ENCODE measurements at regions not wholly inside any gene's neighbourhood (a gene's known extent, or its start where the extent isn't known, plus 50 kb on each side); places are given as distances from the start of the nearest gene placed in this dataset.
A peak's percentile ranks its signal among the peaks of the same experiment; 100 is the strongest.

DNA sequence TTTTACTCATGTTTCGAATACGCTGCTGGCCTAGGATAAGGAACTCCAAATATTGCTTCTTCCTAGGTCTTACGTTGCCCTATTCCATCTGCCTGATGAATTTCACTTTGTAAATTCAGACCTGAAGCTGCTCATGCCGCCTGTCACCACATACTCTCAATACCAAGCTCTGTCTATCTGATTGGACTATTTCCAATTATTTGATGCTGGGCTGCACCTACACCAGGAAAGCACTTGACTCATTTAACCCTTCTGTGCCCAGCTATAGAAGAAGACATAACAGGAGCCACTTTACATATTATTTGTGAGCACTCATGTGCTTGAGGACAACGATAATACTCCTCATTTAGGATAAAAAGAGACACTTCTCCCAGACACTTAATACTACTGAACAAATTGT is 1293.9 kb upstream of the LRRTM1 start:
- no peak for DNase-seq
- no peaks in the 10 kb centered on the region for H3K4me1 ChIP-seq
- no peaks in the 10 kb centered on the region for H3K36me3 ChIP-seq
- no peaks in the 10 kb centered on the region for H3K9me3 ChIP-seq
- H3K27ac ChIP-seq, result no peak overlapping the region
- TF ChIP-seq, protein P1, sequence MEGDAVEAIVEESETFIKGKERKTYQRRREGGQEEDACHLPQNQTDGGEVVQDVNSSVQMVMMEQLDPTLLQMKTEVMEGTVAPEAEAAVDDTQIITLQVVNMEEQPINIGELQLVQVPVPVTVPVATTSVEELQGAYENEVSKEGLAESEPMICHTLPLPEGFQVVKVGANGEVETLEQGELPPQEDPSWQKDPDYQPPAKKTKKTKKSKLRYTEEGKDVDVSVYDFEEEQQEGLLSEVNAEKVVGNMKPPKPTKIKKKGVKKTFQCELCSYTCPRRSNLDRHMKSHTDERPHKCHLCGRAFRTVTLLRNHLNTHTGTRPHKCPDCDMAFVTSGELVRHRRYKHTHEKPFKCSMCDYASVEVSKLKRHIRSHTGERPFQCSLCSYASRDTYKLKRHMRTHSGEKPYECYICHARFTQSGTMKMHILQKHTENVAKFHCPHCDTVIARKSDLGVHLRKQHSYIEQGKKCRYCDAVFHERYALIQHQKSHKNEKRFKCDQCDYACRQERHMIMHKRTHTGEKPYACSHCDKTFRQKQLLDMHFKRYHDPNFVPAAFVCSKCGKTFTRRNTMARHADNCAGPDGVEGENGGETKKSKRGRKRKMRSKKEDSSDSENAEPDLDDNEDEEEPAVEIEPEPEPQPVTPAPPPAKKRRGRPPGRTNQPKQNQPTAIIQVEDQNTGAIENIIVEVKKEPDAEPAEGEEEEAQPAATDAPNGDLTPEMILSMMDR (IDR thresholded peaks at IDR 0.05), result no peak
- intact Hi-C loops (cut with DNase I), result no loop called here
- no peak overlapping the region for H3K4me3 ChIP-seq
- H3K27me3 ChIP-seq (ENCODE audit: low read depth), result no peaks in the 10 kb centered on the region
- ATAC-seq, result no peak

DNA sequence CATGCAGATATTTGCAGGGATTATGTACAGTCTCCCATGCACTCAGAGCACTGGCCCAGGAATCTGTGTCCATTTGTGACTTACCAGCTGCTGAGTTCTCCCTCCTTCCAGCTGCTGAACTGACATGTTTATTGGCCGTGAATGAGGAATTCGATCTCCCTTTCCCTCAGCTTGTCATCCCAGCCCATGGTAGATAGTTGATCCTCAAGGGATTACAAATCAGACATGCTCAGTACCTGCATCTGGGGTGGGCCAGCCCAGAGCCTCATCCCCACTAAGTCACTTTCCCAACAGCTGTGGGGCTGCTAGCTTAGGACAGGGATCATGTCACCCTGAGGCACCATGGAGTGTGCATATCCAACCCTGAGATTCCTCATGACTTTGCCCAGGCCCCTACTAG is 1284.9 kb upstream of the LRRTM1 start:
- no peak for ATAC-seq
- no peak overlapping the region for H3K27ac ChIP-seq
- intact Hi-C loops (cut with DNase I), result no loop called here
- no peak for DNase-seq
- H3K27me3 ChIP-seq (ENCODE audit: low read depth), result no peaks in the 10 kb centered on the region
- H3K36me3 ChIP-seq, result no peaks in the 10 kb centered on the region
- TF ChIP-seq, protein P1 (IDR thresholded peaks at IDR 0.05), result no peak
- H3K9me3 ChIP-seq, result no peaks in the 10 kb centered on the region
- H3K4me3 ChIP-seq, result no peak overlapping the region
- H3K4me1 ChIP-seq, result no peaks in the 10 kb centered on the region

- H3K4me1 ChIP-seq, result no peaks in the 10 kb centered on the region
- intact Hi-C loops (cut with DNase I), result no loop called here
- peak in 1 of 2 donors; percentile 32 for ATAC-seq
- peak; percentile 21 for DNase-seq
- no peaks in the 10 kb centered on the region for H3K36me3 ChIP-seq
- no peaks in the 10 kb centered on the region for H3K27me3 ChIP-seq (ENCODE audit: low read depth)
- H3K9me3 ChIP-seq, result no peaks in the 10 kb centered on the region
- TF ChIP-seq, protein P1 (IDR thresholded peaks at IDR 0.05), result no peak
- no peak overlapping the region for H3K27ac ChIP-seq
- no peak overlapping the region for H3K4me3 ChIP-seq
Measured at GRCh38 chr2:81583311-81584108, 1279.0 kb upstream of the LRRTM1 start.

GRCh38 chr2:81576713-81577112 is 1272.2 kb upstream of the LRRTM1 start:
- no peaks in the 10 kb centered on the region for H3K27me3 ChIP-seq (ENCODE audit: low read depth)
- no peak for ATAC-seq
- no peaks in the 10 kb centered on the region for H3K36me3 ChIP-seq
- no peak overlapping the region for H3K4me3 ChIP-seq
- H3K4me1 ChIP-seq, result no peaks in the 10 kb centered on the region
- TF ChIP-seq, protein P1 (IDR thresholded peaks at IDR 0.05), result no peak
- no peaks in the 10 kb centered on the region for H3K9me3 ChIP-seq
- intact Hi-C loops (cut with DNase I), result no loop called here
- no peak overlapping the region for H3K27ac ChIP-seq
- DNase-seq, result no peak

DNA sequence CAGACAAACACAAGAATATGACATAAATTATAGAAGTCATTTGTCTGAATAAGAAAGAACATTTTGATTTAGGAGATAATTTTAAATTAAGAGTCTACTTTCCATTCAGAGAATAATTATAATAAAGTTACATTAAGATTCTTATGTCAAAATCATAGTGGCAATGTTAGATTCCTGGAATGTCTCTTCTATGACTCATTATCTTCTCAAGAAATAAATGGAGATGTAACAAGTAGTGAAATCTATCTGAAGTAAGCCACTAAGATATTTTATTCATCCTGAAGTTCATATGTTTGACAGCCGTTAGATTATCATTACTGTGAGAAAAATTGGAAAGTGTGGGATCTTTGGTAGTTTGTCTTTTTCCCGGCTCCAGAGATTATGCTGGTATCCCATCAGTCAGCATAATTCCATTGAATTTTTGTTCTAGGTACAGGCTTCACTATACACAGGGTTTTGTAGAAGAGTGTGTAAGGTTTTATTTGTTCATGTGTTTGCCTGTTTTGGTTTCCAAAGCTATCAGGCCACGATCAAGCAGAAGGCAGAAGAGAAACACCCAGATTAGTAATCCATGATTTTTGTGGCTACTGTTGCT is 1246.6 kb upstream of the LRRTM1 start:
- Histone ChIP-seq H3K9me3 (no peaks in the 10 kb centered on the region), H3K4me3 (no peak overlapping the region), H3K4me1 (no peaks in the 10 kb centered on the region), H3K27me3 (ENCODE audit: low read depth) (no peaks in the 10 kb centered on the region), H3K36me3 (no peaks in the 10 kb centered on the region), H3K27ac (no peak overlapping the region)
- ATAC-seq (no peak), DNase-seq (no peak)
- intact Hi-C loops (cut with DNase I), result no loop called here
- TF ChIP-seq, protein P1 (IDR thresholded peaks at IDR 0.05), result no peak
